ENCODE measurements at regions not wholly inside any gene's neighbourhood (a gene's known extent, or its start where the extent isn't known, plus 50 kb on each side); places are given as distances from the start of the nearest gene placed in this dataset.

DNA sequence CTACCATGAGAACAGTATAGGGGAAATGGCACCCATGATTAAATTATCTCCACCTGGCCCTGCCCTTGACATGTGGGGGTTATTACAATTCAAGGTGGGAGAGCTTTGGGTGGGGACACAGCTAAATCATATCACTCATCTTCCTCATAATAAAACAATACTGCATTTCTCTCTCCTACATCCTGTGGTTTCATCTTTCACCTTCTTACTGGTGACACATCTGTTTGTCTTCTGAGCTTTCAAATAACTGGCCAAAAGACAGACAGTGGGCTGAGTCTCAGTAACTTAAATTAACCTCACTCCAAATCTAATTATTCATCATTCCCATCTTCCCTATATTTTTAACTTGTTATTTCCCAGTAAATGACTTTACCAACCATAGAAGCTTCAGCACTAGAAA is 729.7 kb upstream of the USP15 start:
- H3K36me3 Mint-ChIP-seq, result no peaks in the 10 kb centered on the region
- no peak overlapping the region for H3K4me3 Mint-ChIP-seq
- Histone ChIP-seq H3K4me3 (no peak overlapping the region), H3K4me1 (no peaks in the 10 kb centered on the region), H3K27ac (no peak overlapping the region), H3K36me3 (no peaks in the 10 kb centered on the region), H3K27me3 (no peaks in the 10 kb centered on the region), H4K20me1 (ENCODE audit: low read depth) (no peaks in the 10 kb centered on the region), H3K4me2 (no peak overlapping the region), H3K9ac (no peak overlapping the region), H3K79me2 (ENCODE audit: low read depth) (no peaks in the 10 kb centered on the region), H3F3A (ENCODE audit: low read depth) (no peaks in the 10 kb centered on the region), H3K9me3 (ENCODE audit: low read depth) (no peaks in the 10 kb centered on the region), H2AFZ (replicated peaks) (no peak overlapping the region)
- H3K9me3 Mint-ChIP-seq, result no peaks in the 10 kb centered on the region
- H3K27ac Mint-ChIP-seq, result no peak overlapping the region
- no peak for DNase-seq (ENCODE audit: low spot score)
- H3K4me1 Mint-ChIP-seq, result no peaks in the 10 kb centered on the region
- TF ChIP-seq EZH2 (IDR thresholded peaks at IDR 0.05) (no peak), EZH2phosphoT487 (IDR thresholded peaks at IDR 0.05) (no peak), CTCF (IDR thresholded peaks at IDR 0.05) (no peak)
- no peaks in the 10 kb centered on the region for H3K27me3 Mint-ChIP-seq (ENCODE audit: insufficient read depth, low read depth)

DNA sequence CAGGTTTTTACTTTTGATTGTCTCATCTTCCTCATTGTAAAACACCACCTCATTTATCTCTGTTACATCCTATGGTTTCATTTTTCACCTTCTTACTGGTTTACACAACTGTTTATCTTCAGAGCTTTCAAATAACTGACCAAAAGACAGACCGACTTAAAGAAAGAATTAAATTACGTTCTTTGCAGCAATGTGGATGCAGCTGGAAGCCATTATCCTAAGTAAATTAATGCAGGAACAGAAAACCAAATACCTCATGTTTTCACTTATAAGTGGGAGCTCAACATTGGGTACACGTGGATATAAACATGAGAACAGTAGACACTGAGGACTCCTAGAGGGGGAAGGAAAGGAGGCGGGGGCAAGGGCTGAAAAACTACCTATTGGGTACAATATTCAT is 729.0 kb upstream of the USP15 start:
- Mint-ChIP-seq H3K27ac (no peak overlapping the region), H3K4me1 (no peaks in the 10 kb centered on the region), H3K36me3 (no peaks in the 10 kb centered on the region), H3K27me3 (ENCODE audit: insufficient read depth, low read depth) (peaks cover 1% of the 10 kb centered on the region), H3K9me3 (no peaks in the 10 kb centered on the region), H3K4me3 (no peak overlapping the region)
- no peak overlapping the region for H3K4me3 ChIP-seq
- H3K36me3 ChIP-seq, result no peaks in the 10 kb centered on the region
- no peaks in the 10 kb centered on the region for H4K20me1 ChIP-seq (ENCODE audit: low read depth)
- H3K4me1 ChIP-seq, result no peaks in the 10 kb centered on the region
- DNase-seq (ENCODE audit: low spot score), result no peak
- no peak for TF ChIP-seq CTCF (IDR thresholded peaks at IDR 0.05)
- no peak overlapping the region for H3K9ac ChIP-seq
- H3K79me2 ChIP-seq (ENCODE audit: low read depth), result no peaks in the 10 kb centered on the region
- no peaks in the 10 kb centered on the region for H3K9me3 ChIP-seq (ENCODE audit: low read depth)
- H3K4me2 ChIP-seq, result no peak overlapping the region
- no peaks in the 10 kb centered on the region for H3F3A ChIP-seq (ENCODE audit: low read depth)
- H3K27ac ChIP-seq, result no peak overlapping the region
- H3K27me3 ChIP-seq, result no peaks in the 10 kb centered on the region
- no peak overlapping the region for H2AFZ ChIP-seq (replicated peaks)

DNA sequence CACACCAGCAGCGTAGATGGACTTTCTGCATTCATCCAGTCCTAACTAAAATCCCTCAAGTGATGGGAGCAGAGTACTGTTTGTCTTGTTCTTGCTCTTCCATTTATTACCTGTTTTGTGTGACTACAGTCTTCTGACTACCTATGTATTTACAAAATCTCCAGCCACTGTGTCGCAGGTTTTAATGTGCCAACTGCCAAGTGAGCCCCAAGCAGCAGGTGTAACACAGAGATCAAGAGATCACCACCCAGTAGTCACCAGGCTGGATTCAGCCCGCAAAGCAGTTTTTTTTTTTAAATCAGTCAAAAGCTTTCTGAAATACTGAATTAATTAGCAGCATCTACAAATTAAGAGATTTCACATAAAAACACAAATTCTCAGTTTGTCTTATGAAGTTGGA is 724.1 kb upstream of the USP15 start:
- Histone ChIP-seq H3K4me2 (no peak overlapping the region), H3K27ac (no peak overlapping the region), H3K79me2 (ENCODE audit: low read depth) (no peaks in the 10 kb centered on the region), H3F3A (ENCODE audit: low read depth) (no peaks in the 10 kb centered on the region), H3K9ac (no peak overlapping the region), H3K9me3 (ENCODE audit: low read depth) (no peaks in the 10 kb centered on the region), H4K20me1 (ENCODE audit: low read depth) (no peaks in the 10 kb centered on the region), H3K4me3 (no peak overlapping the region), H3K4me1 (no peaks in the 10 kb centered on the region), H3K27me3 (no peaks in the 10 kb centered on the region), H3K36me3 (no peaks in the 10 kb centered on the region), H2AFZ (replicated peaks) (no peak overlapping the region)
- Mint-ChIP-seq H3K4me3 (no peak overlapping the region), H3K9me3 (no peaks in the 10 kb centered on the region), H3K27ac (no peak overlapping the region), H3K36me3 (no peaks in the 10 kb centered on the region), H3K27me3 (ENCODE audit: insufficient read depth, low read depth) (peaks cover 4% of the 10 kb centered on the region), H3K4me1 (no peaks in the 10 kb centered on the region)
- no peak for DNase-seq (ENCODE audit: low spot score)
- no peak for TF ChIP-seq CTCF (IDR thresholded peaks at IDR 0.05)

DNA sequence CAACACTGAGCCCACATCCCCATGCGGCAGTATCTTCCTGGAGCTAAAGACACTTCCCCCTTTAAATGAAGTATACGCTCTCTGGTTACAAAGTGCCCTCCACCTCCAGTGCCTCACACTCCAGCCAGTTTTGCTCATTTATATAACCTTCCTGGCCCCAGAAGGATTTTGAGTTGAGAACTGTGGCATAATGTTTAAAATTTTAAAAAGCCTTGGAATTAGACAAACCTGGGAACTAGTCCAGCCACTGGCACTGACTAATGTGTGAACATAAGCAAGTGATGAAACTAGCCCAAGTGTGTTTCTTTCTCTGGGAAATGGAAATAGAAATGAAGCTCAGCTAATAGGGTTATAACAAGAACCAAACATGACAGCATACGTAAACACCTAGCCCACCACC is 723.7 kb upstream of the USP15 start:
- TF ChIP-seq EZH2phosphoT487 (IDR thresholded peaks at IDR 0.05) (no peak), EZH2 (IDR thresholded peaks at IDR 0.05) (no peak)
- Histone ChIP-seq H3K4me2 (no peak overlapping the region), H3F3A (ENCODE audit: low read depth) (no peaks in the 10 kb centered on the region), H3K4me3 (no peak overlapping the region), H4K20me1 (ENCODE audit: low read depth) (no peaks in the 10 kb centered on the region), H3K36me3 (no peaks in the 10 kb centered on the region), H3K4me1 (no peaks in the 10 kb centered on the region), H3K9me3 (ENCODE audit: low read depth) (no peaks in the 10 kb centered on the region), H3K79me2 (ENCODE audit: low read depth) (no peaks in the 10 kb centered on the region), H3K27me3 (no peaks in the 10 kb centered on the region), H2AFZ (replicated peaks) (no peak overlapping the region), H3K27ac (no peak overlapping the region), H3K9ac (no peak overlapping the region)
- peaks cover 4% of the 10 kb centered on the region for H3K27me3 Mint-ChIP-seq (ENCODE audit: insufficient read depth, low read depth)
- H3K4me3 Mint-ChIP-seq, result no peak overlapping the region
- no peak for DNase-seq (ENCODE audit: low spot score)
- H3K4me1 Mint-ChIP-seq, result no peaks in the 10 kb centered on the region
- H3K27ac Mint-ChIP-seq, result no peak overlapping the region
- no peaks in the 10 kb centered on the region for H3K36me3 Mint-ChIP-seq
- no peaks in the 10 kb centered on the region for H3K9me3 Mint-ChIP-seq
